ENCODE measurements at regions not wholly inside any gene's neighbourhood (a gene's known extent, or its start where the extent isn't known, plus 50 kb on each side); places are given as distances from the start of the nearest gene placed in this dataset.

GRCh38 chr18:76771192-76771799 lies 51.1 kb upstream of the ZNF236 start:
- DNase-seq = no peak

- DNase-seq = no peak
Observed at GRCh38 chr18:76767954-76768353, 54.4 kb upstream of the ZNF236 start.

GRCh38 chr18:76766429-76766828 lies 55.9 kb upstream of the ZNF236 start:
- no peak for DNase-seq

- DNase-seq = no peak
Observed at GRCh38 chr18:76765649-76766048, 56.7 kb upstream of the ZNF236 start.

- no peak for DNase-seq
Observed at GRCh38 chr18:76764291-76764901, 58.0 kb upstream of the ZNF236 start.

- DNase-seq = no peak
Observed at GRCh38 chr18:76759056-76759455, 63.3 kb upstream of the ZNF236 start.

GRCh38 chr18:76757925-76758324 lies 64.4 kb upstream of the ZNF236 start:
- no peak for DNase-seq

- DNase-seq = peak; percentile 60
Observed at GRCh38 chr18:76757335-76757734, 65.0 kb upstream of the ZNF236 start.

GRCh38 chr18:76756531-76757253 lies 65.7 kb upstream of the ZNF236 start:
- DNase-seq = peak; percentile 27

- no peak for DNase-seq
Observed at GRCh38 chr18:76754351-76754750, 68.0 kb upstream of the ZNF236 start.

GRCh38 chr18:76752400-76752799 lies 70.0 kb upstream of the ZNF236 start:
- DNase-seq = no peak

GRCh38 chr18:76750917-76751890 lies 71.2 kb upstream of the ZNF236 start:
- DNase-seq = no peak

GRCh38 chr18:76750269-76750668 lies 72.1 kb upstream of the ZNF236 start:
- no peak for DNase-seq

GRCh38 chr18:76747676-76748075 lies 74.7 kb upstream of the ZNF236 start:
- no peak for DNase-seq

GRCh38 chr18:76741346-76741745 lies 81.0 kb upstream of the ZNF236 start:
- DNase-seq = no peak

- no peak for DNase-seq
Observed at GRCh38 chr18:76736309-76736708, 86.0 kb upstream of the ZNF236 start.

- no peak for DNase-seq
Observed at GRCh38 chr18:76730901-76731300, 91.5 kb upstream of the ZNF236 start.

GRCh38 chr18:76727589-76727988 lies 94.8 kb upstream of the ZNF236 start:
- DNase-seq = no peak

- no peak for DNase-seq
Observed at GRCh38 chr18:76725445-76725844, 96.9 kb upstream of the ZNF236 start.

GRCh38 chr18:76722224-76723061 lies 99.9 kb upstream of the ZNF236 start:
- DNase-seq = no peak

- DNase-seq = no peak
Observed at GRCh38 chr18:76721207-76721996, 101.0 kb upstream of the ZNF236 start.
